H1 (cell line): ENCODE measurements at regions not wholly inside any gene's neighbourhood (a gene's known extent, or its start where the extent isn't known, plus 50 kb on each side); places are given as distances from the start of the nearest gene placed in this dataset.

Experiments used
- CTCF ChIA-PET: fragments of 300-600 bp; sonication (Branson Sonifier 250); formaldehyde crosslinking; loops from one replicate; lab custom pipeline; 2021; ENCODE audit not compliant: partially characterized antibody; lab: Charles Lee
- POLR2A ChIA-PET: fragments of 300-600 bp; sonication (Branson Sonifier 250); formaldehyde crosslinking; loops from one replicate; lab custom pipeline; 2021; ENCODE audit warnings: inconsistent platforms; ENCODE audit not compliant: partially characterized antibody; lab: Charles Lee
- DNase-seq, 2 experiments: peaks; one replicate each; pipeline versions ENCODE4 v3.0.0 to v3.0.0-alpha.2; 2010 to 2022; ENCODE audit warnings: low spot score in 2 of 2, low read depth in 1 of 2, mixed read lengths in 1 of 2
- FAIRE-seq: peaks from 2 replicates; lab custom pipeline; 2011; peaks lifted over from hg19 to GRCh38; lab: Jason Lieb, UNC
- H2AFZ ChIP-seq: 2 replicates; pipeline ENCODE4 v1.8.1; 2012; ENCODE audit warnings: low read length, inconsistent platforms
- H2AK5ac ChIP-seq: 2 replicates; pipeline ENCODE4 v1.6.1; 2013; ENCODE audit warnings: low read depth, low read length
- H2BK120ac ChIP-seq: replicated peaks from 2 replicates; pipeline ENCODE3; 2013; ENCODE audit warnings: low read depth, low read length, inconsistent platforms
- H2BK12ac ChIP-seq: 2 replicates; pipeline ENCODE4 v1.6.1; 2013; ENCODE audit warnings: low read depth, low read length
- H2BK15ac ChIP-seq: 2 replicates; pipeline ENCODE4 v1.6.1; 2013; ENCODE audit warnings: low read length
- H2BK20ac ChIP-seq: 2 replicates; pipeline ENCODE4 v1.6.1; 2013; ENCODE audit warnings: low read length
- H2BK5ac ChIP-seq: 2 replicates; pipeline ENCODE4 v1.6.1; 2013; ENCODE audit warnings: low read depth, low read length
- H3K14ac ChIP-seq: 2 replicates; pipeline ENCODE4 v1.6.1; 2013; ENCODE audit warnings: inconsistent platforms; ENCODE audit not compliant: insufficient read length
- H3K18ac ChIP-seq: 2 replicates; pipeline ENCODE4 v1.6.1; 2013; ENCODE audit warnings: low read length; ENCODE audit errors: extremely low read depth
- H3K23ac ChIP-seq: 2 replicates; pipeline ENCODE4 v1.6.1; 2013; ENCODE audit warnings: inconsistent platforms; ENCODE audit not compliant: insufficient read length
- H3K23me2 ChIP-seq: 2 replicates; pipeline ENCODE4 v1.6.1; 2013; ENCODE audit warnings: low read depth, low read length
- H3K27ac ChIP-seq: 2 replicates; pipeline ENCODE4 v1.6.1; 2011; ENCODE audit warnings: low read depth, low read length, inconsistent platforms
- H3K27me3 ChIP-seq, 4 experiments: replicated peaks in 1 of 4; 1 replicate in 1 of 4; 2 replicates in 3 of 4; pipeline versions ENCODE4 v1.6.1 to v1.8.1; 2011 to 2013; ENCODE audit warnings: low read length in 3 of 4, mild to moderate bottlenecking in 3 of 4, inconsistent platforms in 2 of 4, mixed read lengths in 2 of 4, moderate library complexity in 1 of 4; ENCODE audit not compliant: control insufficient read depth in 3 of 4, insufficient read depth in 3 of 4; ENCODE audit errors: extremely low read depth in 1 of 4
- H3K36me3 ChIP-seq, 4 experiments: 2 replicates each; pipeline versions ENCODE4 v1.6.1 to v1.8.1; 2011 to 2013; ENCODE audit warnings: mild to moderate bottlenecking in 4 of 4, low read length in 3 of 4, moderate library complexity in 2 of 4, control low read depth in 1 of 4, inconsistent platforms in 1 of 4; ENCODE audit not compliant: insufficient read depth in 4 of 4, control insufficient read depth in 2 of 4
- H3K4ac ChIP-seq: replicated peaks from 2 replicates; pipeline ENCODE3; 2013; ENCODE audit warnings: low read length, low read depth, mixed read lengths, inconsistent platforms; ENCODE audit not compliant: insufficient read length
- H3K4me1 ChIP-seq, 4 experiments: replicated peaks in 1 of 4; 1 replicate in 1 of 4; 2 replicates in 3 of 4; pipeline versions ENCODE4 v1.6.1 to v1.8.1; 2011 to 2013; ENCODE audit warnings: low read length in 3 of 4, inconsistent platforms in 2 of 4, mixed read lengths in 1 of 4; ENCODE audit not compliant: insufficient read depth in 4 of 4, control insufficient read depth in 3 of 4
- H3K4me2 ChIP-seq, 2 experiments: 2 replicates each; pipeline versions ENCODE4 v1.6.1 to v1.8.1; 2011 to 2013; ENCODE audit warnings: low read depth in 2 of 2, low read length in 2 of 2, control low read depth in 1 of 2, inconsistent platforms in 1 of 2, mild to moderate bottlenecking in 1 of 2; ENCODE audit not compliant: insufficient read depth in 1 of 2
- H3K4me3 ChIP-seq, 4 experiments: fragments of 200-600, 300-600 bp in 1 of 4; sonication (generic), shearing (Covaris generic), sonication (Bioruptor Twin) in 1 of 4; 2 replicates each; pipeline versions ENCODE4 v1.5.1 to v1.8.1; 2011 to 2016; ENCODE audit warnings: low read length in 4 of 4, low read depth in 3 of 4, control low read depth in 2 of 4, inconsistent platforms in 2 of 4, mild to moderate bottlenecking in 2 of 4, mixed read lengths in 1 of 4, moderate library complexity in 1 of 4; ENCODE audit not compliant: insufficient read depth in 2 of 4; ENCODE audit errors: extremely low read depth in 1 of 4
- H3K56ac ChIP-seq: replicated peaks from 2 replicates; pipeline ENCODE3; 2013; ENCODE audit warnings: low read depth, mild to moderate bottlenecking, mixed read lengths, low read length, inconsistent platforms; ENCODE audit not compliant: insufficient read length
- H3K79me1 ChIP-seq: 2 replicates; pipeline ENCODE4 v1.6.1; 2013; ENCODE audit warnings: low read depth, low read length, control low read depth
- H3K79me2 ChIP-seq, 2 experiments: 2 replicates each; pipeline versions ENCODE4 v1.6.1 to v1.8.1; 2012 to 2013; ENCODE audit warnings: low read length in 2 of 2, mild to moderate bottlenecking in 2 of 2, inconsistent platforms in 1 of 2; ENCODE audit not compliant: insufficient read depth in 2 of 2, control insufficient read depth in 1 of 2
- H3K9ac ChIP-seq, 4 experiments: replicated peaks in 1 of 4; 1 replicate in 1 of 4; 2 replicates in 3 of 4; pipeline versions ENCODE4 v1.6.1 to v1.8.1; 2011 to 2013; ENCODE audit warnings: low read depth in 3 of 4, low read length in 3 of 4, control low read depth in 2 of 4, mild to moderate bottlenecking in 2 of 4, moderate library complexity in 2 of 4, inconsistent platforms in 1 of 4; ENCODE audit errors: extremely low read depth in 1 of 4
- H3K9me3 ChIP-seq, 2 experiments: 2 replicates each; pipeline versions ENCODE4 v1.6.1 to v1.8.1; 2012 to 2013; ENCODE audit warnings: mild to moderate bottlenecking in 2 of 2, moderate library complexity in 2 of 2, control low read depth in 1 of 2, inconsistent platforms in 1 of 2, low read depth in 1 of 2, low read length in 1 of 2, mixed read lengths in 1 of 2; ENCODE audit not compliant: insufficient read depth in 2 of 2
- H4K20me1 ChIP-seq, 2 experiments: replicated peaks in 1 of 2; 2 replicates each; pipeline versions ENCODE3 to v1.8.1; 2011 to 2013; ENCODE audit warnings: inconsistent platforms in 2 of 2, low read length in 2 of 2, mild to moderate bottlenecking in 1 of 2; ENCODE audit not compliant: insufficient read depth in 2 of 2, control insufficient read depth in 1 of 2
- H4K5ac ChIP-seq: 2 replicates; pipeline ENCODE4 v1.6.1; 2013; ENCODE audit warnings: low read length, low read depth, mixed read lengths, inconsistent platforms; ENCODE audit not compliant: insufficient read length
- H4K8ac ChIP-seq: 2 replicates; pipeline ENCODE4 v1.8.0; 2013; ENCODE audit warnings: mild to moderate bottlenecking, moderate library complexity, low read length, inconsistent platforms; ENCODE audit not compliant: insufficient read depth; ENCODE audit errors: extremely low read depth
- H4K91ac ChIP-seq: replicated peaks from 2 replicates; pipeline ENCODE3; 2013; ENCODE audit warnings: low read length, mixed read lengths, inconsistent platforms; ENCODE audit not compliant: insufficient read length
- ASH2L ChIP-seq: fragments of 200-600, 300-600 bp; sonication (generic); IDR thresholded peaks from one replicate; pipeline ENCODE4 v1.7.1; 2017; ENCODE audit warnings: low read length
- BCL11A ChIP-seq, 2 experiments: IDR thresholded peaks; one replicate each; pipeline ENCODE4 v1.6.1; 2011; ENCODE audit warnings: low read depth in 2 of 2, low read length in 2 of 2, mild to moderate bottlenecking in 2 of 2
- BRCA1 ChIP-seq: IDR thresholded peaks from 2 replicates; pipeline ENCODE4 v1.6.1; 2012; ENCODE audit warnings: low read depth, low read length, improper control_type of control experiment
- EGR1 ChIP-seq: IDR thresholded peaks from 2 replicates; pipeline ENCODE4 v1.6.1; 2011; ENCODE audit warnings: low read depth, low read length, borderline replicate concordance
- JUN ChIP-seq: IDR thresholded peaks from 2 replicates; pipeline ENCODE4 v1.6.1; 2011; ENCODE audit warnings: low read depth, mild to moderate bottlenecking, improper control_type of control experiment, low read length
- KDM5A ChIP-seq: fragments of 200-600 bp; IDR thresholded peaks from 2 replicates; pipeline ENCODE4 v1.7.1; 2012; ENCODE audit warnings: mild to moderate bottlenecking, low read length, inconsistent platforms, mixed read lengths
- POLR2AphosphoS5 ChIP-seq: IDR thresholded peaks from 2 replicates; pipeline ENCODE4 v1.6.1; 2011; ENCODE audit warnings: low read depth, low read length
- SIN3A ChIP-seq, 2 experiments: IDR thresholded peaks in 1 of 2; conservative IDR thresholded peaks in 1 of 2; 2 replicates each; pipeline ENCODE4 v1.6.1; 2011 to 2012; ENCODE audit warnings: low read length in 2 of 2, improper control_type of control experiment in 1 of 2, low read depth in 1 of 2, mild to moderate bottlenecking in 1 of 2
- SP1 ChIP-seq: IDR thresholded peaks from 2 replicates; pipeline ENCODE4 v1.6.1; 2011; ENCODE audit warnings: low read depth, low read length
- YY1 ChIP-seq: IDR thresholded peaks from 2 replicates; pipeline ENCODE4 v1.6.1; 2011; ENCODE audit warnings: low read depth, mild to moderate bottlenecking, low read length
- WGBS, 2 experiments: shearing (Covaris generic) in 1 of 2; methylation state at CpG; one replicate each; pipeline versions ENCODE4 v1.1.6 to v1.1.7; 2013 to 2015; ENCODE audit warnings: low lambda C conversion rate in 2 of 2, mixed read lengths in 2 of 2, inconsistent platforms in 1 of 2, low coverage in 1 of 2, missing lambda C conversion rate in 1 of 2; ENCODE audit not compliant: insufficient replicate concordance in 2 of 2, insufficient coverage in 1 of 2, insufficient read length in 1 of 2; ENCODE audit errors: extremely low coverage in 1 of 2, missing lambda C conversion rate in 1 of 2; 5-methylcytosine and 5-hydroxymethylcytosine counted together

DNA sequence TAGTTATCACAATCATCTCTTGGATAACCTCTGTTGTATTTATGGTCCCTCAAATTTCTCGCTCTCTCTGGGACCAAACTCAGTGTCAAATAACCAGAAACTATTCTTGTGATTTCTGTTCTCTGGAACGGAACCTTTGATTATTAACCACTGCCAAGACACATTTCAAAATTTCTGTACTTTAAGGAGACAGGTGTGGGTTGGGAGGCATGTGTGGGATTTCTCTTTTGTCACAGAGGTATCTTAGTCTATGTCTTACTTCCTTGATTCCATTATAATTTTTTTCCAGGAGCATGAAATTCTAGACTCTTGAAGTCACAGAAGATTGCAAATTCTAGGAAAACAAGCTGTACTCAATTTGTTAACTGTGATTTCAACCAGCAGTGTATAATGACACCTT lies 919.0 kb upstream of the B3GALT2 start:
- no peaks in the 10 kb centered on the region for H3K4me1 ChIP-seq
- H3K23me2 ChIP-seq, result no peaks in the 10 kb centered on the region
- no peak for DNase-seq
- no peak overlapping the region for H3K4me2 ChIP-seq
- ChIA-PET CTCF (no interaction called here), POLR2A (no interaction called here)
- no peak overlapping the region for H2BK12ac ChIP-seq
- H3K9me3 ChIP-seq, result no peaks in the 10 kb centered on the region
- H2BK120ac ChIP-seq, result no peak overlapping the region
- H4K91ac ChIP-seq, result no peak overlapping the region
- no peak overlapping the region for H3K14ac ChIP-seq
- no peak overlapping the region for H3K27ac ChIP-seq
- H2AK5ac ChIP-seq, result no peak overlapping the region
- H2BK15ac ChIP-seq, result no peak overlapping the region
- no peak overlapping the region for H2AFZ ChIP-seq
- no peaks in the 10 kb centered on the region for H3K27me3 ChIP-seq
- no peak overlapping the region for H4K5ac ChIP-seq
- FAIRE-seq, result no peak
- no peak overlapping the region for H3K4ac ChIP-seq
- no peak overlapping the region for H3K4me3 ChIP-seq
- H3K9ac ChIP-seq, result no peak overlapping the region
- H3K56ac ChIP-seq, result no peak overlapping the region
- WGBS, 2 experiments, result 89% methylated on average over 2 of the region's 2 CpGs; no CpG with 5 or more reads in 1 of the 2 experiments
- H4K8ac ChIP-seq, result no peak overlapping the region
- H3K18ac ChIP-seq, result no peak overlapping the region
- H3K79me2 ChIP-seq, result no peaks in the 10 kb centered on the region
- H3K36me3 ChIP-seq, result no peaks in the 10 kb centered on the region
- no peak overlapping the region for H2BK20ac ChIP-seq
- TF ChIP-seq SIN3A (conservative IDR thresholded peaks at IDR 0.05 in 1 of 2, IDR thresholded peaks at IDR 0.05 in 1 of 2; ENCODE audit: low read depth in 1 of 2, low read length in 2 of 2) (no peak), SP1 (no peak), POLR2AphosphoS5 (no peak), BRCA1 (no peak), BCL11A (IDR thresholded peaks at IDR 0.05; ENCODE audit: low read depth in 2 of 2, low read length in 2 of 2) (no peak), EGR1 (no peak), JUN (no peak), ASH2L (no peak), KDM5A (no peak), YY1 (no peak)
- no peaks in the 10 kb centered on the region for H4K20me1 ChIP-seq
- no peaks in the 10 kb centered on the region for H3K79me1 ChIP-seq
- no peak overlapping the region for H2BK5ac ChIP-seq
- no peak overlapping the region for H3K23ac ChIP-seq
